ENCODE measurements at regions not wholly inside any gene's neighbourhood (a gene's known extent, or its start where the extent isn't known, plus 50 kb on each side); places are given as distances from the start of the nearest gene placed in this dataset.

GRCh38 chr17:52233632-52234031, 75.1 kb upstream of the CA10 start:
- no peaks in the 10 kb centered on the region for H3K36me3 Mint-ChIP-seq (ENCODE audit: low read depth)
- no peaks in the 10 kb centered on the region for H3K9me3 Mint-ChIP-seq
- POLR2A ChIA-PET, result no interaction called here
- no peak for DNase-seq
- CTCF ChIA-PET, result no interaction called here
- intact Hi-C loops (cut with DNase I, micrococcal nuclease), result no loop called here
- Histone ChIP-seq H3K9me3 (ENCODE audit: control insufficient read depth in 1 of 2, insufficient read depth in 1 of 2, low read length in 2 of 2) (no peaks in the 10 kb centered on the region), H3K4me1 (ENCODE audit: insufficient read depth, low read length) (no peaks in the 10 kb centered on the region), H3K27me3 (ENCODE audit: control insufficient read depth in 1 of 2, insufficient read depth in 2 of 2, low read length in 2 of 2) (no peaks in the 10 kb centered on the region), H3K36me3 (ENCODE audit: insufficient read depth, low read length) (no peaks in the 10 kb centered on the region), H3K27ac (ENCODE audit: low read depth in 1 of 2, low read length in 2 of 2) (no peak overlapping the region), H3K4me3 (ENCODE audit: low read length) (no peak overlapping the region)
- H3K4me3 Mint-ChIP-seq, result no peak overlapping the region
- ATAC-seq (ENCODE audit: poor library complexity), result no peak
- H3K27me3 Mint-ChIP-seq, result no peaks in the 10 kb centered on the region
- TF ChIP-seq CTCF (IDR thresholded peaks at IDR 0.05), result no peak
- H3K27ac Mint-ChIP-seq, result no peak overlapping the region
- H3K4me1 Mint-ChIP-seq (ENCODE audit: low read depth), result no peaks in the 10 kb centered on the region

DNA sequence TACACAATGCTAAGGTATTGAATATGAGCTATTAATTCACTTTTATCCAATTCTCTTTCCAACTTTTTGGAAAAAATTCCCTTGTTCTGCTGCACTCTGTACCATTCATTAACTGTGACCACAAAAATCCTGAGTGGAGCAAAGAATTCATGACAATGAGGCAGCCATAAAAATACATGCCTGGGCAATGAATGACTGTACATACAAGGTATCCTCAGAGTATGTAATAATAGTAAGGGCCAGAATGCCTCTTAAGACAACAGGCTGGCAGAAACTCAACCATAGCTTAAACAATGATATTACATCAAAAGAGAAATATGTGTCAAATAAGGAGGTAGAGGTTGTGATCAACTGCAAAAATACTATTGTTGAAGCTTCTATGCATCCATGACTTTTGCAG, 74.7 kb upstream of the CA10 start:
- intact Hi-C loops (cut with DNase I, micrococcal nuclease), result no loop called here
- Mint-ChIP-seq H3K27me3 (no peaks in the 10 kb centered on the region), H3K9me3 (no peaks in the 10 kb centered on the region), H3K36me3 (ENCODE audit: low read depth) (no peaks in the 10 kb centered on the region), H3K4me3 (no peak overlapping the region), H3K27ac (no peak overlapping the region), H3K4me1 (ENCODE audit: low read depth) (no peaks in the 10 kb centered on the region)
- ChIA-PET POLR2A (no interaction called here), CTCF (no interaction called here)
- no peak overlapping the region for H3K4me3 ChIP-seq (ENCODE audit: low read length)
- H3K4me1 ChIP-seq (ENCODE audit: insufficient read depth, low read length), result no peaks in the 10 kb centered on the region
- TF ChIP-seq CTCF (IDR thresholded peaks at IDR 0.05), result no peak
- H3K27ac ChIP-seq (ENCODE audit: low read depth in 1 of 2, low read length in 2 of 2), result no peak overlapping the region
- H3K27me3 ChIP-seq (ENCODE audit: control insufficient read depth in 1 of 2, insufficient read depth in 2 of 2, low read length in 2 of 2), result no peaks in the 10 kb centered on the region
- DNase-seq (no peak), ATAC-seq (ENCODE audit: poor library complexity) (no peak)
- H3K36me3 ChIP-seq (ENCODE audit: insufficient read depth, low read length), result no peaks in the 10 kb centered on the region
- no peaks in the 10 kb centered on the region for H3K9me3 ChIP-seq (ENCODE audit: control insufficient read depth in 1 of 2, insufficient read depth in 1 of 2, low read length in 2 of 2)

DNA sequence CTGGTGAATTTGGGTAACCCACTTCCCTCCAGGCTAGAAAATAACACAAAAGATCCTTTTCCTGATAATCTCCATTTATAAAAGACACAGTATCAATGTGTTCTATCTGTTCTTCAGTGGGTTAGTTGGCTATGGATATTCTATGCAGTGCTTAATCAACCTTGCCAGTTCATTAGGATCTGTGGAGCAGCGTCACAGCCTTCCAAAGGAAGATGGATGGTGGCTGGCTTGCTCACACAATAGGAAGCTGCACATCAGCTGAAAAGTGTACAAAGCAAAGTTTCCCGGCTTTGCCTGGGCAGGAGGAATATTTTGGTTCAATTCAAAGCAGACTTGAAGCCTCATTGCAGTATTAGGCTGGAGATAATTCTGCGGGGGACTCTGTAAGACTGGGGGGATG, 70.3 kb upstream of the CA10 start:
- ChIA-PET CTCF (no interaction called here), POLR2A (no interaction called here)
- H3K27ac ChIP-seq (ENCODE audit: low read depth in 1 of 2, low read length in 2 of 2), result no peak overlapping the region
- no peak overlapping the region for H3K4me3 ChIP-seq (ENCODE audit: low read length)
- Mint-ChIP-seq H3K27me3 (no peaks in the 10 kb centered on the region), H3K4me3 (no peak overlapping the region), H3K4me1 (ENCODE audit: low read depth) (no peaks in the 10 kb centered on the region), H3K27ac (no peak overlapping the region), H3K9me3 (no peaks in the 10 kb centered on the region), H3K36me3 (ENCODE audit: low read depth) (no peaks in the 10 kb centered on the region)
- no peaks in the 10 kb centered on the region for H3K27me3 ChIP-seq (ENCODE audit: control insufficient read depth in 1 of 2, insufficient read depth in 2 of 2, low read length in 2 of 2)
- DNase-seq (no peak), ATAC-seq (ENCODE audit: poor library complexity) (no peak)
- intact Hi-C loops (cut with DNase I, micrococcal nuclease), result no loop called here
- no peaks in the 10 kb centered on the region for H3K4me1 ChIP-seq (ENCODE audit: insufficient read depth, low read length)
- no peaks in the 10 kb centered on the region for H3K36me3 ChIP-seq (ENCODE audit: insufficient read depth, low read length)
- no peaks in the 10 kb centered on the region for H3K9me3 ChIP-seq (ENCODE audit: control insufficient read depth in 1 of 2, insufficient read depth in 1 of 2, low read length in 2 of 2)
- TF ChIP-seq CTCF (IDR thresholded peaks at IDR 0.05), result no peak
